ENCODE measurements at regions not wholly inside any gene's neighbourhood (a gene's known extent, or its start where the extent isn't known, plus 50 kb on each side); places are given as distances from the start of the nearest gene placed in this dataset.

GRCh38 chr1:178643349-178643748 lies 81.7 kb upstream of the RALGPS2 start:
- TF ChIP-seq POLR2A (IDR thresholded peaks at IDR 0.05) (no peak), CTCF (IDR thresholded peaks at IDR 0.05) (no peak)
